OCI-LY1 (cell line): ENCODE measurements at regions not wholly inside any gene's neighbourhood (a gene's known extent, or its start where the extent isn't known, plus 50 kb on each side); places are given as distances from the start of the nearest gene placed in this dataset.

Experiments used
- CTCF ChIP-seq: fragments of 200-600 bp; sonication (generic), shearing (Covaris generic); IDR thresholded peaks from 2 replicates; pipeline ENCODE4 v1.5.1; 2017; ENCODE audit warnings: mild to moderate bottlenecking, antibody characterized with exemption, low read length, moderate library complexity, mixed read lengths
- EZH2 ChIP-seq: fragments of 200-600 bp; sonication (generic), shearing (Covaris generic); IDR thresholded peaks from 2 replicates; pipeline ENCODE4 v1.8.0; 2017; ENCODE audit warnings: borderline replicate concordance, mixed run types, mild to moderate bottlenecking, antibody characterized with exemption, low read length, moderate library complexity, mixed read lengths

- TF ChIP-seq CTCF (no peak), EZH2 (no peak)
Measured at GRCh38 chr6:118410001-118410400, 138.1 kb upstream of the PLN start.
